MM.1S (cell line): ENCODE measurements at regions not wholly inside any gene's neighbourhood (a gene's known extent, or its start where the extent isn't known, plus 50 kb on each side); places are given as distances from the start of the nearest gene placed in this dataset.

Source experiments
- CTCF ChIP-seq: fragments of 300-600 bp; sonication (generic); IDR thresholded peaks from 2 replicates; pipeline ENCODE4 v1.5.1; 2016; ENCODE audit warnings: antibody characterized with exemption, low read length, mixed read lengths
- EZH2 ChIP-seq: fragments of 300-600 bp; sonication (generic); optimal IDR thresholded peaks from 2 replicates; pipeline ENCODE3; 2017; ENCODE audit warnings: low read depth, mild to moderate bottlenecking, antibody characterized with exemption, low read length, mixed read lengths

GRCh38 chr4:120418146-120418545, 351.5 kb upstream of the MAD2L1 start:
- TF ChIP-seq CTCF (no peak), EZH2 (no peak)
